Epidermal melanocyte (primary cell): ENCODE measurements at regions not wholly inside any gene's neighbourhood (a gene's known extent, or its start where the extent isn't known, plus 50 kb on each side); places are given as distances from the start of the nearest gene placed in this dataset.
A peak's percentile ranks its signal among the peaks of the same experiment; 100 is the strongest.

Source experiments
- DNase-seq: peaks from one replicate; pipeline ENCODE4 v3.0.0; 2011; ENCODE audit warnings: low spot score; ENCODE audit not compliant: insufficient read length

GRCh38 chr1:239920214-239920613, 171.5 kb upstream of the FMN2 start:
- DNase-seq = no peak

- DNase-seq = no peak
Observed at GRCh38 chr1:239922778-239923522, 168.7 kb upstream of the FMN2 start.

- DNase-seq = no peak
Observed at GRCh38 chr1:239924741-239925350, 166.8 kb upstream of the FMN2 start.

GRCh38 chr1:239926184-239926583, 165.5 kb upstream of the FMN2 start:
- no peak for DNase-seq

- no peak for DNase-seq
Observed at GRCh38 chr1:239929317-239929716, 162.4 kb upstream of the FMN2 start.

GRCh38 chr1:239930686-239931262, 160.9 kb upstream of the FMN2 start:
- no peak for DNase-seq

GRCh38 chr1:239931341-239931740, 160.3 kb upstream of the FMN2 start:
- DNase-seq = no peak

GRCh38 chr1:239939602-239940001, 152.1 kb upstream of the FMN2 start:
- DNase-seq = no peak

- DNase-seq = no peak
Observed at GRCh38 chr1:239943761-239944160, 147.9 kb upstream of the FMN2 start.

- no peak for DNase-seq
Observed at GRCh38 chr1:239944666-239945065, 147.0 kb upstream of the FMN2 start.

GRCh38 chr1:239947801-239948200, 143.9 kb upstream of the FMN2 start:
- DNase-seq = no peak

GRCh38 chr1:239951511-239952140, 140.1 kb upstream of the FMN2 start:
- DNase-seq = peak; percentile 61

GRCh38 chr1:239952348-239953308, 139.1 kb upstream of the FMN2 start:
- no peak for DNase-seq

GRCh38 chr1:239954836-239955235, 136.8 kb upstream of the FMN2 start:
- DNase-seq = no peak

GRCh38 chr1:239955431-239955830, 136.3 kb upstream of the FMN2 start:
- no peak for DNase-seq

- DNase-seq = no peak
Observed at GRCh38 chr1:239956263-239956662, 135.4 kb upstream of the FMN2 start.

- no peak for DNase-seq
Observed at GRCh38 chr1:239958063-239958462, 133.6 kb upstream of the FMN2 start.

- no peak for DNase-seq
Observed at GRCh38 chr1:239960366-239960765, 131.3 kb upstream of the FMN2 start.

GRCh38 chr1:239963856-239964255, 127.8 kb upstream of the FMN2 start:
- no peak for DNase-seq

- DNase-seq = peak; percentile 72
Observed at GRCh38 chr1:239976130-239976968, 115.3 kb upstream of the FMN2 start.
